Gastroesophageal sphincter (tissue), 3 donors: ENCODE measurements at regions not wholly inside any gene's neighbourhood (a gene's known extent, or its start where the extent isn't known, plus 50 kb on each side); places are given as distances from the start of the nearest gene placed in this dataset.

Source experiments
- CTCF ChIP-seq, 4 experiments: fragments of 200-600 bp in 2 of 4; fragments of 450-650 bp in 2 of 4; sonication (generic) in 1 of 4; IDR thresholded peaks; one replicate each; pipeline ENCODE4 v1.5.1; 2017 to 2019; ENCODE audit warnings: antibody characterized with exemption in 4 of 4, mild to moderate bottlenecking in 2 of 4, moderate library complexity in 2 of 4
- POLR2A ChIP-seq, 2 donors: fragments of 450-650 bp; IDR thresholded peaks; one replicate each; pipeline ENCODE4 v1.6.1; 2017; ENCODE audit warnings: antibody characterized with exemption in 2 of 2, mild to moderate bottlenecking in 2 of 2, moderate library complexity in 1 of 2

GRCh38 chr9:86636519-86636918 lies 282.3 kb upstream of the TUT7 start:
- TF ChIP-seq CTCF (IDR thresholded peaks at IDR 0.05) (no peak), POLR2A (IDR thresholded peaks at IDR 0.05) (no peak)
